Left ventricle myocardium inferior (tissue), 1 donor: ENCODE measurements at regions not wholly inside any gene's neighbourhood (a gene's known extent, or its start where the extent isn't known, plus 50 kb on each side); places are given as distances from the start of the nearest gene placed in this dataset.
"Not testable (repeated sequence)": the region's sequence is repeated elsewhere in the genome, so short reads cannot be mapped to it uniquely, and the experiment has no call there.

ENCODE experiments used
- DNase-seq: peaks from one replicate; pipeline ENCODE4 v3.0.0-alpha.2; 2020
- H3K27ac ChIP-seq: fragments of 200-600 bp; replicated peaks from 2 replicates; pipeline ENCODE4 v1.8.0; 2021
- H3K27me3 ChIP-seq: fragments of 200-600 bp; 2 replicates; pipeline ENCODE4 v1.8.0; 2021; ENCODE audit warnings: low read depth
- H3K36me3 ChIP-seq: fragments of 200-600 bp; 2 replicates; pipeline ENCODE4 v1.8.0; 2021
- H3K4me1 ChIP-seq: fragments of 200-600 bp; 2 replicates; pipeline ENCODE4 v1.8.0; 2021
- H3K4me3 ChIP-seq: fragments of 200-600 bp; 2 replicates; pipeline ENCODE4 v1.8.0; 2021; ENCODE audit warnings: mild to moderate bottlenecking, moderate library complexity
- H3K9me3 ChIP-seq: fragments of 200-600 bp; replicated peaks from 2 replicates; pipeline ENCODE4 v1.8.0; 2021
- CTCF ChIP-seq: fragments of 200-600 bp; IDR thresholded peaks from 2 replicates; pipeline ENCODE4 v1.8.0; 2021; ENCODE audit warnings: antibody characterized with exemption, mild to moderate bottlenecking, borderline replicate concordance
- intact Hi-C: fragments of 100-400 bp; cut with micrococcal nuclease; formaldehyde crosslinking; loops from one replicate; pipeline ENCODE4 v1.11.0; 2022
- donor health status: DM: no; HTN: yes; CAD: no; lungs with severe emphysema.

- no peak for TF ChIP-seq CTCF
- Histone ChIP-seq H3K4me1 (no peaks in the 10 kb centered on the region), H3K27ac (no peak overlapping the region), H3K9me3 (peaks cover 8% of the 10 kb centered on the region), H3K27me3 (no peaks in the 10 kb centered on the region), H3K4me3 (no peak overlapping the region), H3K36me3 (no peaks in the 10 kb centered on the region)
- intact Hi-C loops: no loop called here
- no peak for DNase-seq
Observed at GRCh38 chr9:115551396-115551795, 433.4 kb upstream of the TNC start.

GRCh38 chr9:115553060-115553773 lies 435.3 kb upstream of the TNC start:
- Histone ChIP-seq H3K9me3 (peaks cover 23% of the 10 kb centered on the region), H3K27me3 (no peaks in the 10 kb centered on the region), H3K4me1 (no peaks in the 10 kb centered on the region), H3K4me3 (no peak overlapping the region), H3K27ac (no peak overlapping the region), H3K36me3 (no peaks in the 10 kb centered on the region)
- DNase-seq: no peak
- intact Hi-C loops: no loop called here
- TF ChIP-seq CTCF: no peak

- H3K27me3 ChIP-seq: no peaks in the 10 kb centered on the region
- peaks cover 23% of the 10 kb centered on the region for H3K9me3 ChIP-seq
- no peaks in the 10 kb centered on the region for H3K4me1 ChIP-seq
- H3K4me3 ChIP-seq: no peak overlapping the region
- no peaks in the 10 kb centered on the region for H3K36me3 ChIP-seq
- DNase-seq: no peak
- TF ChIP-seq CTCF: no peak
- no peak overlapping the region for H3K27ac ChIP-seq
- intact Hi-C loops: no loop called here
Observed at GRCh38 chr9:115556432-115556831, 438.5 kb upstream of the TNC start.

GRCh38 chr9:115575147-115575546 lies 457.2 kb upstream of the TNC start:
- Histone ChIP-seq H3K36me3 (no peaks in the 10 kb centered on the region), H3K27me3 (peaks cover 5% of the 10 kb centered on the region), H3K9me3 (no peaks in the 10 kb centered on the region), H3K27ac (no peak overlapping the region), H3K4me1 (no peaks in the 10 kb centered on the region), H3K4me3 (no peak overlapping the region)
- TF ChIP-seq CTCF: no peak
- intact Hi-C loops: no loop called here
- DNase-seq: no peak

- H3K36me3 ChIP-seq, intact Hi-C loops, H3K27ac ChIP-seq, DNase-seq, H3K4me3 ChIP-seq, H3K4me1 ChIP-seq, H3K27me3 ChIP-seq: not testable (repeated sequence)
- H3K9me3 ChIP-seq: peaks cover 12% of the 10 kb centered on the region
Observed at GRCh38 chr9:115585458-115585857, 467.5 kb upstream of the TNC start.

GRCh38 chr9:115587310-115587709 lies 469.4 kb upstream of the TNC start:
- intact Hi-C loops: no loop called here
- H3K9me3 ChIP-seq: peaks cover 12% of the 10 kb centered on the region
- no peak overlapping the region for H3K27ac ChIP-seq
- DNase-seq: no peak
- no peak for TF ChIP-seq CTCF
- H3K4me3 ChIP-seq: no peak overlapping the region
- H3K27me3 ChIP-seq: no peaks in the 10 kb centered on the region
- H3K36me3 ChIP-seq: no peaks in the 10 kb centered on the region
- no peaks in the 10 kb centered on the region for H3K4me1 ChIP-seq
